Fibroblast of pulmonary artery (primary cell): ENCODE measurements at regions not wholly inside any gene's neighbourhood (a gene's known extent, or its start where the extent isn't known, plus 50 kb on each side); places are given as distances from the start of the nearest gene placed in this dataset.

Experiments used
- DNase-seq: peaks from one replicate; pipeline ENCODE4 v3.0.0-alpha.2; 2010; ENCODE audit warnings: low read depth
- H3K4me3 ChIP-seq: replicated peaks from 2 replicates; pipeline ENCODE4 v1.5.1; 2011; ENCODE audit warnings: low read depth, mild to moderate bottlenecking, control low read depth, low read length, moderate library complexity
- TF ChIP-seq, protein P1 (sequence below): IDR thresholded peaks from 2 replicates; pipeline ENCODE4 v1.5.1; 2011; ENCODE audit warnings: mild to moderate bottlenecking, control low read depth, low read length, inconsistent platforms; ENCODE audit errors: missing control alignments

DNA sequence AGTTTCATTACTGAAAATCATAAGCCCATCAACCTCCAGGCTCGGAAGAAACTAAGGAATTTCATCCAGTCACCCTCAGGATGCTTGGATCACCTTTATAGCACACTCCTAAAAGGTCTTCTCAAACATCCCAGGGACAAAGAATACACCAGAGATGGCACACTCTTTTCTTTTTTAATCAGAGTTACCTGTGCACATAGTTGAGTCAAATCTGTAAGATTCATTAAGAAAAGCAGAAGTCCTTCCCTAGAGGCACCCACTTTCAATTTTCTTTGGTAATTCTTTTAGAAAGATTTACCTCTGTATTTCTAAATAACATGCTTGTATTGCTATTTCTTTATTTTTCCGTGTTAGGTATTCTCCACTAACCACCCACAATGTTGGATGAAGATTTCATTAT is 50.6 kb upstream of the IL6 start:
- DNase-seq, result no peak
- no peak overlapping the region for H3K4me3 ChIP-seq
- TF ChIP-seq, protein P1, sequence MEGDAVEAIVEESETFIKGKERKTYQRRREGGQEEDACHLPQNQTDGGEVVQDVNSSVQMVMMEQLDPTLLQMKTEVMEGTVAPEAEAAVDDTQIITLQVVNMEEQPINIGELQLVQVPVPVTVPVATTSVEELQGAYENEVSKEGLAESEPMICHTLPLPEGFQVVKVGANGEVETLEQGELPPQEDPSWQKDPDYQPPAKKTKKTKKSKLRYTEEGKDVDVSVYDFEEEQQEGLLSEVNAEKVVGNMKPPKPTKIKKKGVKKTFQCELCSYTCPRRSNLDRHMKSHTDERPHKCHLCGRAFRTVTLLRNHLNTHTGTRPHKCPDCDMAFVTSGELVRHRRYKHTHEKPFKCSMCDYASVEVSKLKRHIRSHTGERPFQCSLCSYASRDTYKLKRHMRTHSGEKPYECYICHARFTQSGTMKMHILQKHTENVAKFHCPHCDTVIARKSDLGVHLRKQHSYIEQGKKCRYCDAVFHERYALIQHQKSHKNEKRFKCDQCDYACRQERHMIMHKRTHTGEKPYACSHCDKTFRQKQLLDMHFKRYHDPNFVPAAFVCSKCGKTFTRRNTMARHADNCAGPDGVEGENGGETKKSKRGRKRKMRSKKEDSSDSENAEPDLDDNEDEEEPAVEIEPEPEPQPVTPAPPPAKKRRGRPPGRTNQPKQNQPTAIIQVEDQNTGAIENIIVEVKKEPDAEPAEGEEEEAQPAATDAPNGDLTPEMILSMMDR, result no peak

DNA sequence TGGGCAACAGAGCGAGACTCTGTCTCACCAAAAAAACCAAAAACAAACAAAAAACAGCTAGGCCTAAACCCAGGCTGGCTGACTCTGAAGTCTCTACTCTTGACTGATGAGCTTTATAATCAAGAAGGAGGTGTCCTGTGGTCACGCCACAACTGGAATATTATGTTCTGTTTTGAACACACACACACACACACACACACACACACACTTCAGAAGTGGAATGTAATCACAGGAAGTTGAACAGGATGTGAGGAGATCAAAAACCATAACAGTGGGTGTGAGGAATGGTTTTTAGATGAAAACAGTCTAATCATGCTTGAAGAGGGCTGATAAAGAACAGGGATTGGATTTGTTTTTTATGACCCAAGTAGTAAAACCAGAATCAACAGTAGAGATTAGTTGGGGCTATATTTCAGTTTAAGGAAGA is 51.1 kb upstream of the IL6 start:
- TF ChIP-seq, protein P1, result no peak
- DNase-seq, result peak; percentile 67
- H3K4me3 ChIP-seq, result no peak overlapping the region

DNA sequence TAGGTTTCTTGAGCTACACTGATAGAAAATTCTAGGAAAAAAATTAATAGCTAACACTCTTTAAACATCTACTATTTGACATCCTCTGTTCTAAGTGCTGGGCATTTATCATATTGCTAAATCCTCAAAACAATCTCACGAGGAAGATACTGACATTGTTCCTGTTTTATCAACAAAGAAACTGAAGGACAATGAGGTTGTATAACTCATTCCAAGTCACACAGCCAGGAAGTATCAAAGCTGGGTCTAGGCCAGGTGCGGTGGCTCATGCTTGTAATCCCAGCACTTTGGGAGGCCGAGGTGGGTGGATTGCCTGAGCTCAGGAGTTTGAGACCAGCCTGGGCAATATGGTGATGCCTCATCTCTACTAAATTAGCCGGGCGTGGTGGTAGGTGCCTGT is 51.6 kb upstream of the IL6 start:
- TF ChIP-seq, protein P1, result no peak
- peak; percentile 66 for DNase-seq
- no peak overlapping the region for H3K4me3 ChIP-seq

DNA sequence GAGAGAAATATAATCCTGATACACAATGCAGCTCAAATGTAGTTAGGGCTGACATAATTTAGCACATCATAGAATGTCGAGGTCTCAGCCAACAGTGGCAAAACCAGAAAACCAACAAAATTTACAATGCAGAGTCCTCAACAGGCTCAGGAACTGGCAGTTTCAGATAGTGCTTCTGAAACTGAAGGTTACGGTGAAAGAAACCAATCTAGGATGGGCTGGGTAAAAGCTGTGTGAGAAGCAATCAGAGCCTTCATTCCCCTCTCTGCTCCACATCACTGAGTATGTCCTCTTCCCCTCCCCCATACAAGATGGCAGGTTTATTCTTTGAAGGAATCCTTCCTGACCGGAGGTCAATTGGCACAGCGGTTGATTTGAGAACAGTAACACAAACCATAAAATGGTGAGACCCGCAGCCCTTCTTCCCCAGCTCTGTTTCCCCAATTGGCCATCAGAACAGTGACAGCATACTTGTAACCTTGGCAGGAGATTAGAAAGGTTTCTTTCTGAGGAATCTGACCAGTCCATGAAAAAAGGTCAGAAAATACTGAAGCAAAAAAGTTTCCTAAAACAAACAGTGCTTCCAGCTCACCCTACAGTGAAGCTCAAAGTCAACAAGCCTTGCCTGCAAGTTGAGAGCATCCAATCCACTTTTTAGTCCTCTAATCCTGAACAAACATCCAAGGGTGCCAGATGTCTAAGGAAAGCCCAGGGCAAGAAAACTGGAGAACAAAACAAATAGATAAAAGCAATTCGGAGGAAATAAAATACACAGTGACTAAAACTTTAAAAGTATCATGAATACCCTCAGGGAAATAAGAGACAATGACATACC is 53.9 kb upstream of the IL6 start:
- no peak for DNase-seq
- TF ChIP-seq, protein P1, result no peak
- no peak overlapping the region for H3K4me3 ChIP-seq

DNA sequence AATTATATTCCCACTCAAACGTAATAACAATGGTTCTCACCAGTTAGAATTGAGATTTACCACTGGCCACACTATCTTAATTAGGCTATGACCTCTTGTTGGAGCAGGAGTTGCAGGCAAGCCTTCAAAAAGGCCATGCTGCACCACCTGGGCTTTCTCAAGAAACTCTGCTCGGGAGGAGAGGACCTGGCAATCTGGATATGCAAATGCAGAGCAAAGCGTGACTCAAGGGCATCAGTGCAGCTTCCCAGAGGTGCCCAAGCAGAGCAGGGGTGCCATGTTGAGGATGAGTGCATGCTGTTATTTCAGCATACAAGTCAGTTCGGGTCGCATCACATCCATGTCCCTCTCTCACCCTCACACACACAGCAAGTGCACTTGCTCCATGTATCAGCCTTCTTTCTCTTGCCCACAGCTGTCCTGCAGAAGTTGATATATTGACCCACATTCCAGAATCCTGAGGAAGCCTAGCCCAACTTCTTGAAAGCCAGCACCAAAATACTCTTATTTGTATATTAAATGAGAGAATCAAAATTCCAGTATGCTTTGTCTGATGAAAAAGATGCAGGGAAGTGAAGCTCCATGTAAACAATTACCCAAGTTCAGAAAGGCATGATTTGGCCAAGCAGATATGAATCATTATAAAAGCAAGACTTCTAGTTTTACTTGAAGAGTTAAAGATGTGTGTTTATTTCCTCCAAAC is 55.7 kb upstream of the IL6 start:
- H3K4me3 ChIP-seq, result no peak overlapping the region
- TF ChIP-seq, protein P1, result no peak
- no peak for DNase-seq

DNA sequence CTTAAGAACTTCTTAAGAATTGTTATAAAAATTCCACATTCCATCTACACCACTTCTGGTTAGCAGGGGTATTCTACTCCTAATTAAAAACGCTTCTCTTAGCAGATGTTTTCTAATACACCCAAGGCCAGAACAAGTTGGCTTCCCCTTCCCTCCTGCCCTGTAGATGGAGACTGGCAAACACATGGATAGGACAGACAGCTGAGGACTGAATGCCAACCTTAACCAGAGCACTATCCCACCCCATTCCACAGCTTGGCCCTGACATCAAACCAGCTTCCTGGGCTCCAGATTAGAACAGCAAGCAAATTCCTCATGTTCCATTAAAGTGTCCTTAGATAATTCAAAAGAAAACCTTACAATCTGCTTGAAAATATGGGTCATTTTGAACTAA is 56.6 kb upstream of the IL6 start:
- H3K4me3 ChIP-seq, result no peak overlapping the region
- DNase-seq, result no peak
- TF ChIP-seq, protein P1, result no peak
